Sigmoid colon (tissue), 6 donors: ENCODE measurements at regions not wholly inside any gene's neighbourhood (a gene's known extent, or its start where the extent isn't known, plus 50 kb on each side); places are given as distances from the start of the nearest gene placed in this dataset.

Experiments
- DNase-seq: peaks from one replicate; pipeline ENCODE4 v3.0.0-alpha.2; 2019
- H3K27ac ChIP-seq, 4 donors: fragments of 200-600 bp; sonication (generic); one replicate each; pipeline ENCODE4 v1.5.1; 2016 to 2019; ENCODE audit warnings: mild to moderate bottlenecking in 1 of 4
- H3K27me3 ChIP-seq, 3 donors: fragments of 200-600 bp; sonication (generic); one replicate each; pipeline ENCODE4 v1.5.1; 2019; ENCODE audit warnings: mild to moderate bottlenecking in 1 of 3
- H3K36me3 ChIP-seq, 4 donors: fragments of 200-600 bp; sonication (generic); one replicate each; pipeline ENCODE4 v1.5.1; 2016 to 2019
- H3K4me1 ChIP-seq, 4 donors: fragments of 200-600 bp; sonication (generic); one replicate each; pipeline ENCODE4 v1.5.1; 2017 to 2019
- H3K4me3 ChIP-seq, 4 donors: fragments of 200-600 bp; sonication (generic); one replicate each; pipeline ENCODE4 v1.5.1; 2017 to 2019; ENCODE audit warnings: mild to moderate bottlenecking in 2 of 4, moderate library complexity in 1 of 4
- H3K9me3 ChIP-seq, 4 donors: fragments of 200-600 bp in 3 of 4; sonication (generic) in 3 of 4; one replicate each; pipeline versions ENCODE4 v1.5.1 to v1.6.1; 2013 to 2019
- EP300 ChIP-seq, 4 donors: sonication (generic); formaldehyde crosslinking; IDR thresholded peaks; one replicate each; pipeline ENCODE4 v1.6.1; 2017; ENCODE audit warnings: antibody characterized with exemption in 4 of 4
- POLR2A ChIP-seq, 2 donors: fragments of 450-650 bp; IDR thresholded peaks; one replicate each; pipeline ENCODE4 v1.6.1; 2016; ENCODE audit warnings: antibody characterized with exemption in 2 of 2, mild to moderate bottlenecking in 2 of 2, moderate library complexity in 2 of 2
- POLR2AphosphoS5 ChIP-seq, 4 donors: sonication (generic); formaldehyde crosslinking; IDR thresholded peaks; one replicate each; pipeline ENCODE4 v1.6.1; 2017; ENCODE audit warnings: antibody characterized with exemption in 4 of 4
- WGBS, 2 donors: extraction: QIAGEN DNeasy Blood & Tissue Kit; methylation state at CpG; one replicate each; pipeline ENCODE4 v1.1.7; 2013; 5-methylcytosine and 5-hydroxymethylcytosine counted together
- intact Hi-C: fragments of 100-400 bp; cut with DNase I; formaldehyde crosslinking; loops from one replicate; pipeline ENCODE4 v1.15.1; 2023
- TF ChIP-seq, protein P1 (sequence below), 4 experiments: fragments of 450-650 bp in 3 of 4; fragments of 200-600 bp in 1 of 4; IDR thresholded peaks; one replicate each; pipeline ENCODE4 v1.5.1; 2016 to 2019; ENCODE audit warnings: antibody characterized with exemption in 4 of 4, mild to moderate bottlenecking in 3 of 4, moderate library complexity in 2 of 4
- donor health status: healthy with polysubstance abuse.
- donor health status: healthy.

DNA sequence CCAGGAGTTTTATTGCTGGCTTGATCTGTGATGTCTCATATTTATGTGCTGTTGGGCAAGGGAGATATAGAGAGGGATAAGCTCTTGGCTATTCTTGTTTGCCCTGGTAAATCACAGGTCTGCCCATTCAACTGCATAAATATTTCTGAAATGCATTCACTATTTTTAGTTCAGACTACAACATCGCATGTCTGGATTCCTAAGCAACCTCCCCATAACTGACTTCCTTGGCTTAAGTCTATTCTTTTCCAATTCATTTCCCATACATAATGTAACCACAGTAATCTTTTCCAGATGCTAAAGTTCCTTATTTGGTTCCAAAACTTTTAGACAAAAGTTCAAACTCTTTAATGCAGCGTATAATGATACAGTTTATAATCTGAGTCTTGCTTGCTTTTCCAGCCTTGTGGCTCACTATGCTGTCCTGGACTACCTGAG is 321.4 kb upstream of the ACTBL2 start:
- H3K36me3 ChIP-seq: no peaks in the 10 kb centered on the region
- intact Hi-C loops: no loop called here
- DNase-seq: no peak
- no peaks in the 10 kb centered on the region for H3K9me3 ChIP-seq
- peak overlapping the region in 1 of 4 donors; percentile 35 for H3K27ac ChIP-seq
- peaks cover 0 to 16% (median 11%) of the 10 kb centered on the region in 4 donors for H3K4me1 ChIP-seq
- no peaks in the 10 kb centered on the region for H3K27me3 ChIP-seq
- TF ChIP-seq POLR2A (IDR thresholded peaks at IDR 0.05) (no peak), POLR2AphosphoS5 (IDR thresholded peaks at IDR 0.05) (peak in 1 of 4 donors; percentile 13)
- H3K4me3 ChIP-seq: no peak overlapping the region
- 78 to 85% methylated on average over 2 of the region's 2 CpGs for WGBS, 2 donors

DNA sequence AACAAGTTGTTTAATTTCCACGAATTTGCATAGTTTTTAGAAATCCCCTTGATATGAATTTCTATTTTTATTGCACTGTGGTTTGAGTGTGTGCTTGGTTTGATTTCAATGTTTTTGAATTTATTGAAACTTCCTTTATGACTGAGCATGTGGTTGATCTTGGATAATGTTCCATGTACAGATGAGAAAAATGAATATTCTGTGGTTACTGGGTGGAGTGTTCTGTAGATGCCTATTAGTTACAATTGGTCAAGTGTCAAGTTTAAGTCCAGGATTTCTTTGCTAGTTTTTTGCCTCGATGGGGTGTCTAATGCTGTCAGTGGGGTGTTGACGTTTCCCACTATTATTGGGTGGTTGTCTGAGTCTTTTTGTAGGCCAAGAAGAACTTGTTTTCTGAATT is 319.5 kb upstream of the ACTBL2 start:
- Histone ChIP-seq H3K27ac (no peak overlapping the region), H3K4me1 (peaks cover 0 to 16% (median 11%) of the 10 kb centered on the region in 4 donors), H3K9me3 (no peaks in the 10 kb centered on the region), H3K36me3 (no peaks in the 10 kb centered on the region), H3K4me3 (no peak overlapping the region), H3K27me3 (no peaks in the 10 kb centered on the region)
- DNase-seq: no peak
- intact Hi-C loops: no loop called here
- 66 to 71% methylated on average over 3 of the region's 3 CpGs for WGBS, 2 donors
- no peak for TF ChIP-seq POLR2AphosphoS5 (IDR thresholded peaks at IDR 0.05)

DNA sequence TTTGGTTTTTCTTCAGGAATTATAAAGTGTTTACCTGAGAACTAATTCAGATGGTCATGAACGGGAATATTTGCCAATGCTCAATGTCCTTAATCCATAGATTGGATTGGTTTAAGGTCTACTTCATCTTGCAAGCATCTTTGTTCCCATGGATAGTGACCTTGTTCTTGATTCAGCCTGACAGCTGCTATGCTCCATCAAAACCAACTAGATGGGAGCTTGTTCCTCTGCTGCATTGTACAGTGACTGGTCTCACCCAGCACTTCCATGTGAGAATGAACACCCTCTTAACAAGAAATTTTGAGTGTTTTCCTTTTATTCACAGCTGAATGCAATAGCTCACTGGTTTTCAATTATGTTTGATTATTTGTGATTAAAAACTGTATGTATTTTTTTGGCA is 312.6 kb upstream of the ACTBL2 start:
- H3K9me3 ChIP-seq: no peaks in the 10 kb centered on the region
- H3K4me1 ChIP-seq: no peaks in the 10 kb centered on the region
- WGBS, 2 donors: 84 to 97% methylated on average over 1 of the region's 1 CpG
- intact Hi-C loops: no loop called here
- TF ChIP-seq EP300 (IDR thresholded peaks at IDR 0.05) (no peak), POLR2AphosphoS5 (IDR thresholded peaks at IDR 0.05) (no peak), POLR2A (IDR thresholded peaks at IDR 0.05) (no peak)
- TF ChIP-seq, protein P1, sequence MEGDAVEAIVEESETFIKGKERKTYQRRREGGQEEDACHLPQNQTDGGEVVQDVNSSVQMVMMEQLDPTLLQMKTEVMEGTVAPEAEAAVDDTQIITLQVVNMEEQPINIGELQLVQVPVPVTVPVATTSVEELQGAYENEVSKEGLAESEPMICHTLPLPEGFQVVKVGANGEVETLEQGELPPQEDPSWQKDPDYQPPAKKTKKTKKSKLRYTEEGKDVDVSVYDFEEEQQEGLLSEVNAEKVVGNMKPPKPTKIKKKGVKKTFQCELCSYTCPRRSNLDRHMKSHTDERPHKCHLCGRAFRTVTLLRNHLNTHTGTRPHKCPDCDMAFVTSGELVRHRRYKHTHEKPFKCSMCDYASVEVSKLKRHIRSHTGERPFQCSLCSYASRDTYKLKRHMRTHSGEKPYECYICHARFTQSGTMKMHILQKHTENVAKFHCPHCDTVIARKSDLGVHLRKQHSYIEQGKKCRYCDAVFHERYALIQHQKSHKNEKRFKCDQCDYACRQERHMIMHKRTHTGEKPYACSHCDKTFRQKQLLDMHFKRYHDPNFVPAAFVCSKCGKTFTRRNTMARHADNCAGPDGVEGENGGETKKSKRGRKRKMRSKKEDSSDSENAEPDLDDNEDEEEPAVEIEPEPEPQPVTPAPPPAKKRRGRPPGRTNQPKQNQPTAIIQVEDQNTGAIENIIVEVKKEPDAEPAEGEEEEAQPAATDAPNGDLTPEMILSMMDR (IDR thresholded peaks at IDR 0.05): no peak
- H3K27me3 ChIP-seq: no peaks in the 10 kb centered on the region
- DNase-seq: no peak
- H3K36me3 ChIP-seq: no peaks in the 10 kb centered on the region
- no peak overlapping the region for H3K27ac ChIP-seq
- no peak overlapping the region for H3K4me3 ChIP-seq

DNA sequence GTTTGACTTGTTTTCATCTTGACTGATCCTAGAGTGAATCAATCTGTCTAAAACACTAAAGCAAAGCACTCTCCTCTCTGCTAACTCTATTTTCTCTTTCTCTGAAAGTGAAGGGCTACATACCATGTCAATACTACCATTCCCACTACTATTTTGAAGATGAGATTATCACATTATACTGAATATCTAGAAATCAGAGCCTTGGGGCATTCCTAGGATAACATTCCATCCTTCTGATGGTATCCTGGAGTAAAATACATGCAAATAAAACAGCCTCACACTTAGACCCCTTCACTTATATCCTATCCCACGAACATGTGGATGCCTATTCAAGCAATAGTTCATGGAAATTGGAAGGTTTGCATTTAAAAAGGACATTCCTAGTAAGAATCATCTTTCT is 309.3 kb upstream of the ACTBL2 start:
- TF ChIP-seq EP300 (IDR thresholded peaks at IDR 0.05) (no peak), POLR2A (IDR thresholded peaks at IDR 0.05) (no peak), POLR2AphosphoS5 (IDR thresholded peaks at IDR 0.05) (no peak)
- TF ChIP-seq, protein P1 (IDR thresholded peaks at IDR 0.05): no peak
- intact Hi-C loops: no loop called here

DNA sequence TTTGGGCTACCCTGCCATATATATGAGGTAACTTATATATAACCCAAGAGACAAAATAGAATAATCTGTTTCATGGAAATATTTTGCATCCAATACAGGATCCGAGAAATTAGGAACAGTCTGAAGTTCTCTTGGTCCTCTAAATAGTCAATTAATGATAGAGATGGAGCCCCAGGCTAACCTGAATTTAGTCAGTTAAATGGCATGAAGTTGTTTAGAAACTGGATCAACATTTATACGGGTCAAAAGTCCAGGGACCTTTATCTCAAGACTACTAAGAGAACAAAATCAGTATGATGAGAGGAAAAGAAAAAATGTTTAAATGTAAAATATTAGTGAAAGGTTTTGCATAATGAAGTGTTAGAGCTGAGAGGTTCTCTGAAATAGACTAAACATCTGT is 303.3 kb upstream of the ACTBL2 start:
- Histone ChIP-seq H3K36me3 (no peaks in the 10 kb centered on the region), H3K9me3 (no peaks in the 10 kb centered on the region), H3K27ac (no peak overlapping the region), H3K4me1 (no peaks in the 10 kb centered on the region), H3K4me3 (no peak overlapping the region), H3K27me3 (no peaks in the 10 kb centered on the region)
- no peak for DNase-seq
- WGBS, 2 donors: 69 to 87% methylated on average over 2 of the region's 2 CpGs
- intact Hi-C loops: no loop called here
- TF ChIP-seq POLR2AphosphoS5 (IDR thresholded peaks at IDR 0.05): no peak
- no peak for TF ChIP-seq EP300 (IDR thresholded peaks at IDR 0.05)
- TF ChIP-seq POLR2A (IDR thresholded peaks at IDR 0.05): no peak
- TF ChIP-seq, protein P1 (IDR thresholded peaks at IDR 0.05): no peak

More for the DNA sequence above, 309.3 kb upstream of the ACTBL2 start:
- Histone ChIP-seq H3K9me3 (no peaks in the 10 kb centered on the region), H3K4me1 (no peaks in the 10 kb centered on the region), H3K27ac (no peak overlapping the region), H3K36me3 (no peaks in the 10 kb centered on the region), H3K27me3 (no peaks in the 10 kb centered on the region), H3K4me3 (no peak overlapping the region)
- WGBS, 2 donors: 33 to 64% methylated on average over 1 of the region's 1 CpG
- DNase-seq: no peak

DNA sequence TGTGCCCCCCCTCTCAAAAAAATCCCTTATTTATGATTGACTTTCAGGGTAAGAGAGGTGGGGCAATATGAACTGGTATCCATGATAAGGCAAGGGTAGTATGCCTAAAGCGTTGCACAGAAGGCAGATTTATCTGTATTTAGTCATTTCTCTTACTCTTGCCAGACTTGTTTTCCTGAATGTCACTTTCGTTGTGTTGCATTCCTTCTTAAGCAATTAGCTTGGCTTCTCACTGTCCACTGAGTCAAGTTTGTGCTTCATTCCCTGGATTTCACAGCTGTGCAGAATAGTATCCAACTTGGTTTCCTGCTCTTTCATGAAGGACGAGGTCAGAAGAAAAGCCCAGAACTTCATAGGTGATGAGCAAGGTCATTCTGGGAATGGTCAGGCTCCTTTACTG is 301.5 kb upstream of the ACTBL2 start:
- 57 to 67% methylated on average over 3 of the region's 3 CpGs for WGBS, 2 donors
- intact Hi-C loops: no loop called here
- TF ChIP-seq POLR2AphosphoS5 (IDR thresholded peaks at IDR 0.05) (no peak), POLR2A (IDR thresholded peaks at IDR 0.05) (no peak), EP300 (IDR thresholded peaks at IDR 0.05) (no peak)
- TF ChIP-seq, protein P1 (IDR thresholded peaks at IDR 0.05): no peak
- Histone ChIP-seq H3K4me3 (peak overlapping the region in 2 of 4 donors; percentile 14 to 15), H3K27me3 (no peaks in the 10 kb centered on the region), H3K36me3 (no peaks in the 10 kb centered on the region), H3K9me3 (no peaks in the 10 kb centered on the region), H3K27ac (no peak overlapping the region), H3K4me1 (peaks cover 0 to 8% (median 3%) of the 10 kb centered on the region in 4 donors)
- DNase-seq: no peak
